Activated CD4-positive, alpha-beta memory T cell treated with anti-CD3 and anti-CD28 coated beads, Interleukin-2, amount 10 ng/mL, durations not matched to agents 7 days and 5 days (primary cell): ENCODE measurements at regions not wholly inside any gene's neighbourhood (a gene's known extent, or its start where the extent isn't known, plus 50 kb on each side); places are given as distances from the start of the nearest gene placed in this dataset.
"Not testable (repeated sequence)": the region's sequence is repeated elsewhere in the genome, so short reads cannot be mapped to it uniquely, and the experiment has no call there.

Experiments
- CTCF ChIA-PET: fragments of 350-600 bp; sonication (Branson Sonifier 250); formaldehyde crosslinking; loops from one replicate; lab custom pipeline; 2021; ENCODE audit warnings: antibody characterized with exemption, inconsistent platforms; lab: Charles Lee
- POLR2A ChIA-PET: fragments of 350-600 bp; sonication (Branson Sonifier 250); formaldehyde crosslinking; loops from one replicate; lab custom pipeline; 2021; ENCODE audit warnings: antibody characterized with exemption; lab: Charles Lee
- DNase-seq: peaks from one replicate; pipeline ENCODE4 v3.0.0-alpha.2; 2020
- H3K27ac Mint-ChIP-seq: one replicate; pipeline ENCODE4 v1.8.0; 2021; ENCODE audit warnings: mild to moderate bottlenecking, mixed read lengths
- H3K27me3 Mint-ChIP-seq: one replicate; pipeline ENCODE4 v1.8.0; 2021; ENCODE audit warnings: mixed read lengths
- H3K36me3 Mint-ChIP-seq: one replicate; pipeline ENCODE4 v1.8.0; 2021; ENCODE audit warnings: low read depth, mixed read lengths
- H3K4me1 Mint-ChIP-seq: one replicate; pipeline ENCODE4 v1.8.0; 2021; ENCODE audit warnings: mixed read lengths
- H3K4me3 Mint-ChIP-seq: one replicate; pipeline ENCODE4 v1.8.0; 2021; ENCODE audit warnings: mild to moderate bottlenecking, mixed read lengths
- H3K9me3 Mint-ChIP-seq: one replicate; pipeline ENCODE4 v1.8.0; 2021; ENCODE audit warnings: mixed read lengths

DNA sequence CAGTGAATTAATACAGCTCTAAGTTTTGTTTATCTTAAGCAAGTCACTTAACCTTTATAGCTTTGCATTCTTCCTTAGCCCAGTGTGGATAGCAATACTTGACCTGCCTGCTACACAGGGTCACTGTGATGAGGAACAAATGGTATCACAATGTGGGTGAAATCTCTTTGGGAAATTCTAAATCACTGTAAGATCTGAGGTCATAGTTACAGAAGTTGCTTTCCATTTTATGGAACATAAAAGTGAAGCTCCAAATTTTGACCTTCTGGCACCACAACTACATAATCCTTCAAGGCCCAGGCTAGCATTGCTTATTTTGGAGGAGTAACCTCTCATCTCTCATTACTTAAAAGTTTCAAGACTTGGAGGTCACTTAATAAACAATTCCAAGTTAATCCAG, 227.7 kb downstream of the USP46 start:
- DNase-seq: no peak
- Mint-ChIP-seq H3K27ac (no peak overlapping the region), H3K9me3 (no peaks in the 10 kb centered on the region), H3K4me3 (no peak overlapping the region), H3K4me1 (no peaks in the 10 kb centered on the region), H3K36me3 (no peaks in the 10 kb centered on the region), H3K27me3 (no peaks in the 10 kb centered on the region)
- ChIA-PET POLR2A (no interaction called here), CTCF (no interaction called here)

DNA sequence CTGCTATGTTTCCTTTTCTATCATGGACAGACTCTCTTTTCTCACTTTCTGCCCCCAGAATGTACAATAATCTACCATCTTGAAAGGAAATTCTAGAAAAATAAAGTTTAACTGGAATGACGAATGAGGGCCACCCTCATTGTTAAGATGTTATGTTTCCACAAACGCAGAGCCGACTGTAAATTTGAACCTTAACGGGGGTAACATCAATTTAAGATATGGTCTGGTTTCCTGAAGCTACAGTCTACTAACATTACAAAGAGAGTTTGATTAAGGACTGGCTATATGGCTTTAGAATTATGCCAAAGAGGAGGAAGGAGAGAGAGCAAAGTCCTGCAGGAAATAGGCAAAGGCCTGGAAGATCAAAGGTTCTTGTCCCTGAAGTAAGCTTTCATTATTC, 227.2 kb downstream of the USP46 start:
- Mint-ChIP-seq H3K4me3 (no peak overlapping the region), H3K9me3 (no peaks in the 10 kb centered on the region), H3K27ac (no peak overlapping the region), H3K36me3 (no peaks in the 10 kb centered on the region), H3K27me3 (no peaks in the 10 kb centered on the region), H3K4me1 (no peaks in the 10 kb centered on the region)
- no peak for DNase-seq
- CTCF ChIA-PET: no interaction called here
- POLR2A ChIA-PET: no interaction called here

DNA sequence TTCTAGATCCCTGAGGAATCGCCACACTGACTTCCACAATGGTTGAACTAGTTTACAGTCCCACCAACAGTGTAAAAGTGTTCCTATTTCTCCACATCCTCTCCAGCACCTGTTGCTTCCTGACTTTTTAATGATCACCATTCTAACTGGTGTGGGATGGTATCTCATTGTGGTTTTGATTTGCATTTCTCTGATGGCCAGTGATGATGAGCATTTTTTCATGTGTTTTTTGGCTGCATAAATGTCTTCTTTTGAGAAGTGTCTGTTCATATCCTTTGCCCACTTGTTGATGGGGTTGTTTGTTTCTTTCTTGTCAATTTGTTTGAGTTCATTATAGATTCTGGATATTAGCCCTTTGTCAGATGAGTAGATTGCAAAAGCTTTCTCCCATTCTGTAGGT, 216.6 kb downstream of the USP46 start:
- H3K36me3 Mint-ChIP-seq, H3K4me1 Mint-ChIP-seq, DNase-seq, H3K27me3 Mint-ChIP-seq, CTCF ChIA-PET, H3K9me3 Mint-ChIP-seq, H3K4me3 Mint-ChIP-seq, POLR2A ChIA-PET, H3K27ac Mint-ChIP-seq: not testable (repeated sequence)

DNA sequence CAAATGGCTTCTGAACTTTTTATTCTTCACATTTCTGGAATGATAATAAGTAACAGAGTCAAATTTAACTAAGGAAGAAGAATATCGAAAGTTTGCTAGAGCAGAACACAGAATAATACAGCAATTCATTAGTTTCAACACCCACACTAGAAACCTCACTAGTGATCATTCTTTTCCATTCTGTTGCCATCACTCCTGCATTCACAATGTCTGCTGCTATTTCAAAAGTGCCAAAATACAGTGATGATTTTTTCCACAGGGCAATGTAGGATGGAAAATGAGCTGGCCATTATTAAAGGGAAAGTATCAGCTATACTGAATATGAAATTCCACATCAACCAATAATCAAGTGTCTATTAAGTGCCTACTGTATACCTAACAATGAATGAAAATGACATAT, 186.7 kb downstream of the USP46 start:
- H3K9me3 Mint-ChIP-seq: no peaks in the 10 kb centered on the region
- ChIA-PET POLR2A (no interaction called here), CTCF (no interaction called here)
- H3K36me3 Mint-ChIP-seq: no peaks in the 10 kb centered on the region
- H3K27ac Mint-ChIP-seq: no peak overlapping the region
- no peak for DNase-seq
- no peaks in the 10 kb centered on the region for H3K4me1 Mint-ChIP-seq
- H3K4me3 Mint-ChIP-seq: no peak overlapping the region
- peaks cover 5% of the 10 kb centered on the region for H3K27me3 Mint-ChIP-seq

DNA sequence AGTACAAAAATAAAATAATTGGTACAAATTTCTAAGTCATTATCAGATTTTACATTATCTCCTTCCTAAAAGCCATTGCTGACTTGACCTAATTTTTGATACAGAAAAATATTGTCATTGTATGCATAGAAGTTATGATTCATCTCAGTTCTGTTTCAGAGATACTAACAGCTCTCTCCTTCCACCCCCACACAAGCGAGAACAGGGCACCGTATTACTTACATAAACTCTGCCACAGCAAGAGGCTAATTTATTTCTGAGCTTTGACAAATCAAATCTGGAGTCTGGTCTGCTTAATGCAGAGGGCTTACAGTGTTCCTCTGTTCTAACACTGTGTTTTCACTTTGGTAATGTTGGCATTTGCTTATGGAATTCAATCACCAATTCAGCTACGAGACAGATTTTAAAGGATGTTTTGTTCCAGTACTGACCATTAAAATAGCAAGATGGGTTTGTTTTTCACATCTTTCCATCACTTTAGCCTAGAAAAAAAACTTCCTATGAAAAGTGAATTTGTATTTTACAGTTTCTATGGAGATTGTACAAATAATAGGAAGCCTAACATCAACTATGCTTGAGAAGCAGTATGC, 181.8 kb downstream of the USP46 start:
- Mint-ChIP-seq H3K4me1 (no peaks in the 10 kb centered on the region), H3K4me3 (no peak overlapping the region), H3K27ac (no peak overlapping the region), H3K36me3 (no peaks in the 10 kb centered on the region), H3K9me3 (no peaks in the 10 kb centered on the region), H3K27me3 (peaks cover 3% of the 10 kb centered on the region)
- POLR2A ChIA-PET: no interaction called here
- CTCF ChIA-PET: no interaction called here
- DNase-seq: no peak

DNA sequence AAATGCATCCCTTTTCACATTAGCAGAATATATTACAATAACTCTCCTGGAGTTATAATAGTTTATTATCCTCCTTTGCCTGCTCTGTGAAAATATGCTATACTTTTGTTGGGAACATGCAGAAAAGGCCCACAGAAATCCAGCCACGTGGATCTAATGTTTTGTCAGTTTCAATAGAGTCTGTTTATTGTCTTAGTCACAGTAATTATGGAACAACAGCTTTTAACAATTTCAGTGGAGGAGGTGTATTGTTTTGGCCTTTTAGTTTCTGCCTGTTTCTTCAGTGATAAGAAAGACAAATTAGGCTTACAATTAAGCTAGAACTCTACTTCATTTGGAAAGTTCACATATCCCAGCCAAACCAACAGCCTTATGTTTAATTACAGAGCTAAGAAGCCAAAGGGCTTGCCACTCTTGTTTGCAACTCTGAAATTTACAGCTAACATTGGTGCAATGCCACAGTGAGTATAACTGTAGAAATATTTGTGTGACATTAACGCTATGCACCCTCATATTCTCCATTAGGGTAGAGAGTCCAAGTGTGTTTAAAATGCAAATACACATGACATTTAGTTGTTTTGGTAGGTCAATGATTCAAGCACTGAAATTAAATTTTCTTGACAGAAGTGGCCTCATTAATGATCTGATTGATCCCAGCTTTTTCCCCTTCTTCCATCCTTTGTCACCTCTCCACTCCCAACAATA, 175.8 kb downstream of the USP46 start:
- no peak overlapping the region for H3K27ac Mint-ChIP-seq
- H3K9me3 Mint-ChIP-seq: no peaks in the 10 kb centered on the region
- POLR2A ChIA-PET: no interaction called here

DNA sequence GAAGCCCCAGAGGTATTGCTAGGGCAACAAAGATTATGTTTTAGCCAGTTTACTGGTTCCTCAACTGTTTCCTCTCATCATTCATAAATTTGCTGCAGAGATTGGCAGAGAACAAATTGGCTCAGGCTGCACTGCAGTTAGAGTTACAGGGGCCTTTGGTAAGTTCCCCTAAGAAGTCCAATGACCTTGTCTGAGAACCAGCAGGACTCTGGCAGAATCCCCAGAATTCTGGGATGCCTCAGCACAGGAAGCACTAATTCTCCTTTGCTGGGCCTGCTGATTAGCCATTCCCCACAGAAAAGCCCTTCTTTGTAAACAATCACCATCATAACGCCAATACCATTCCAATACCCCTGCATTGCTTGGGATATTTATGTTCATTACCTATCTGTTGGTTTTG, 151.3 kb downstream of the USP46 start:
- H3K27ac Mint-ChIP-seq: no peak overlapping the region
- no peak overlapping the region for H3K4me3 Mint-ChIP-seq
- DNase-seq: no peak
- CTCF ChIA-PET: no interaction called here
- POLR2A ChIA-PET: no interaction called here
- H3K9me3 Mint-ChIP-seq: no peaks in the 10 kb centered on the region
- H3K36me3 Mint-ChIP-seq: no peaks in the 10 kb centered on the region
- H3K27me3 Mint-ChIP-seq: peaks cover 2% of the 10 kb centered on the region
- H3K4me1 Mint-ChIP-seq: no peaks in the 10 kb centered on the region

More for the DNA sequence above, 175.8 kb downstream of the USP46 start:
- no peaks in the 10 kb centered on the region for H3K36me3 Mint-ChIP-seq
- peaks cover 4% of the 10 kb centered on the region for H3K27me3 Mint-ChIP-seq
- DNase-seq: no peak
- CTCF ChIA-PET: no interaction called here
- H3K4me1 Mint-ChIP-seq: no peaks in the 10 kb centered on the region
- H3K4me3 Mint-ChIP-seq: no peak overlapping the region

DNA sequence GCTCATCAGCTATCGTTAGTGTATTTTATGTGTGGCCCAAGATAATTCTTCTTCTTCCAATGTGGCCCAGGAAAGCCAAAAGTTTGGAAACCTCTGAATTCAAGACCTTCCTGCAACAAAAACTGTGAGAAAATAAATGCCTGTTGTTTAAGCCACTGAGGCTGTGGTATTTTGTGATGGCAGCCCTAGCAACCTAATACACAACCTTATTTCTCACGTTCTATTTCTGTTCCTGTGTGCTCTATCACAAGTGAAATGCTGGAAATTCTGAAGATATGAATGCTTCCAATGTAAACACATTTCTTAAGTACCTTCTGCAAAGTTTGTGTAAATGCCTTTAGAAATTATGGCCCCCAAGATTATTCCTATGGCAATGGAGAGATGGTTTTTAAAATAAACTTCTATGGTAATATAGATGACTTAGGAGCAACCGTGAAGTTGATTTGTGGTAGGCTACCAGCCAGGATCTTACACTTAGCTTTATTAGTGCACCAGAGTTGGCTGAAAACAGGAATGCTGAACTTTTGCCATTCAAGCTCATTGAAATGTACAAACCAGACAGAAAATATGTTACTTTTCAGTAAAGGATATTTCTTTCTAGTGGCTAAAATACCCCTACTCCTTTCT, 148.0 kb downstream of the USP46 start:
- Mint-ChIP-seq H3K9me3 (peaks cover 2% of the 10 kb centered on the region), H3K4me1 (no peaks in the 10 kb centered on the region), H3K27me3 (peaks cover 2% of the 10 kb centered on the region), H3K36me3 (no peaks in the 10 kb centered on the region), H3K4me3 (no peak overlapping the region), H3K27ac (no peak overlapping the region)
- no peak for DNase-seq
- ChIA-PET POLR2A (interaction anchor here (0.6 kb wide), 1 partner anchor 129 kb away, joined by 3 read pairs; no protein-coding TSS in a partner anchor), CTCF (no interaction called here)

DNA sequence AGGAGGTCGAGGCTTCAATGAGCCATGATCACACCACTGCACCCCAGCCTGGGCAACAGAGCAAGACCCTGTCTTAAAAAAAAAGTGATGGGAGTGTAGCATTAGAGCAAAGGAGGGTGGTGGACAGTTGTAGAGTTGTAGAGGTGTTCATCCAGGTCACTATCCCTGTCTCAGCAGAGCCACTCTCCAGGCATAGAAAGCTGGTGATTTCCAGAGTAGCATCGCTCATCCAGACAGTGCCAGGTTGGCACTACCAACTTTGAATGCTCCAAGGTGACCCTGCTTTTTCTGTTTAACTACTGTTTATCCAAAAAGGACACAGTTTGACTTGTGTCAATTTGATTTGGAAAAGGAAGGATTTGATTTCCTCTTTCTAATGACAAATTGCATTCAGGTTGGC, 147.3 kb downstream of the USP46 start:
- no peaks in the 10 kb centered on the region for H3K4me1 Mint-ChIP-seq
- no peaks in the 10 kb centered on the region for H3K36me3 Mint-ChIP-seq
- ChIA-PET POLR2A (no interaction called here), CTCF (no interaction called here)
- no peak for DNase-seq
- no peak overlapping the region for H3K4me3 Mint-ChIP-seq
- no peaks in the 10 kb centered on the region for H3K27me3 Mint-ChIP-seq
- no peak overlapping the region for H3K27ac Mint-ChIP-seq
- peaks cover 2% of the 10 kb centered on the region for H3K9me3 Mint-ChIP-seq

DNA sequence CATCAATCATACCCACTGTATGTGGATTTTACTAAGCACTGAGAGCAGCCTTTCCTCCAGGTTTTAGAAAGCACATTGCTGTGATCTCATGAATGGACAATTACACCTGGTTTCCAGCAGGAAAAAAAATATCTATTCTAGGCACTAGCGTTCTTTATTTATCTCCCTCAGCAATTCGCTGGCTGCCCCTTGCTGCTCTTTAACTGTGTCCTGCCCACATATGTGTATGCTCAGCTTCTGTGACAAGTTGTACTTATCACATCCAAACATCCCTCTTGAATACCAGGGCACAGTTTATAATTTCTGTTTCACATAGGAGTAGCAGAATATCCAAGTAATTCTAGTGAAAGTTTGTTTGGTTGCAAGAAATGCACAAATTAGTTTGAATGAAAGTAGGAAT, 146.8 kb downstream of the USP46 start:
- Mint-ChIP-seq H3K4me3 (no peak overlapping the region), H3K9me3 (peaks cover 2% of the 10 kb centered on the region), H3K27ac (no peak overlapping the region), H3K4me1 (no peaks in the 10 kb centered on the region), H3K36me3 (no peaks in the 10 kb centered on the region), H3K27me3 (no peaks in the 10 kb centered on the region)
- CTCF ChIA-PET: no interaction called here
- POLR2A ChIA-PET: no interaction called here
- DNase-seq: no peak

DNA sequence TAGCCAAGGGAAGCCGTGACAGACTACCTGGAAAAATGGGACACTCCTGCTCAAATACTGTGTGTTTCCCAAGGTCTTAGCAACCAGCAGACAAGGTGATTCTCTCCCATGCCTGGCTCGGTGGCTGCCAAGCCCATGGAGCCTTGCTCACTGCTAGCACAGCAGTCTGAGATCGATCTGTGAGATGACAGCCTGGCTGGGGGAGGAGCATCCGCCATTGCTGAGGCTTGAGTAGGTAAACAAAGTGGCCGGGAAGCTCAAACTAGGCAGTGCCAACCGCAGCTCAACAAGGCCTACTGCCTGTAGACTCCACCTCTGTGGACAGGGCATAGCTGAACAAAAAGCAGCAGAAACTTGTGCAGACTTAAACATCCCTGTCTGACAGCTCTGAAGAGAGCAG, 137.0 kb downstream of the USP46 start:
- H3K4me1 Mint-ChIP-seq, CTCF ChIA-PET, H3K36me3 Mint-ChIP-seq, H3K4me3 Mint-ChIP-seq, DNase-seq, H3K27ac Mint-ChIP-seq, H3K9me3 Mint-ChIP-seq, POLR2A ChIA-PET: not testable (repeated sequence)
- peaks cover 13% of the 10 kb centered on the region for H3K27me3 Mint-ChIP-seq

DNA sequence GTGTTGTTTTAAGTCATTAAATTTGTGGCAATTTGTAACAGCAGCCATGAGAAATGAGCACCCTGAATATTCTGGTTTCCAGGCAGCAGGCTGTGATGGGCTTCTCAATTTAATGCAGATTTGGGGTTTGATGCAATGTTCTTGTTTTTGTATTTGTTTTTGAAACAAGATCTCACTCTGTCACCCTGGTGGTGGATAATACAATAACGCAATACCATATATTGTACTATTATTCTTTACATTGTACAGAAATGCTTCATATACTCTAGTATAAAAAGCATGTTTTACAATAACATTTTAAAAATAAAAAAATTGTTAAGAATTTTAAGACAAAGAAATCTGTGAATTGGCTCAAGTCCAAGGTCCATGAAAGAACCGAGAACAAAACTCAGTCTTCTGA, 129.1 kb downstream of the USP46 start:
- Mint-ChIP-seq H3K36me3 (no peaks in the 10 kb centered on the region), H3K9me3 (peaks cover 3% of the 10 kb centered on the region), H3K4me3 (no peak overlapping the region), H3K4me1 (no peaks in the 10 kb centered on the region), H3K27me3 (peaks cover 4% of the 10 kb centered on the region), H3K27ac (no peak overlapping the region)
- ChIA-PET POLR2A (no interaction called here), CTCF (no interaction called here)
- DNase-seq: no peak

DNA sequence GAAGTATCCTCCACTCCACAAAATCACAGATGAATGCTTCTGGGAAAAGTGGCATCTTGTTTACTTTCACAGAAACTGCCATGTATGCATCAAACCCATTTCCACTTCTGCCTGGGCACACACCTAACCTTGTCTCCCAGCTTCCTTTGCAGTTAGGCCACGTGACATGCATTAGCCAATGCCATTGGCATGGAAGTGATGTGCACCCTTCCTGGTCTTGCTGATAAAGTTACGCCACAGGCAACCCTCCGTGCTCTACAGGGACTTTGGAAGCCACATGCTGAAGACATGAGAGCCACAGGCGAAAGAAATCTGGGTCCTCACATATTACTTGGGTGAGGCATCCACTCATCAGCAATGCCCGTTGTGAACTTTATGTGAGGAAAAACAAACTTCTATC, 123.3 kb downstream of the USP46 start:
- no peaks in the 10 kb centered on the region for H3K36me3 Mint-ChIP-seq
- H3K4me3 Mint-ChIP-seq: no peak overlapping the region
- H3K4me1 Mint-ChIP-seq: no peaks in the 10 kb centered on the region
- no peak overlapping the region for H3K27ac Mint-ChIP-seq
- no peak for DNase-seq
- peaks cover 2% of the 10 kb centered on the region for H3K27me3 Mint-ChIP-seq
- H3K9me3 Mint-ChIP-seq: peaks cover 2% of the 10 kb centered on the region
- ChIA-PET POLR2A (no interaction called here), CTCF (no interaction called here)
